ENCODE measurements at regions not wholly inside any gene's neighbourhood (a gene's known extent, or its start where the extent isn't known, plus 50 kb on each side); places are given as distances from the start of the nearest gene placed in this dataset.

- no peak for FAIRE-seq
- intact Hi-C loops (cut with micrococcal nuclease; ENCODE audit: unreplicated experiment): no loop called here
- TF ChIP-seq, protein P1, sequence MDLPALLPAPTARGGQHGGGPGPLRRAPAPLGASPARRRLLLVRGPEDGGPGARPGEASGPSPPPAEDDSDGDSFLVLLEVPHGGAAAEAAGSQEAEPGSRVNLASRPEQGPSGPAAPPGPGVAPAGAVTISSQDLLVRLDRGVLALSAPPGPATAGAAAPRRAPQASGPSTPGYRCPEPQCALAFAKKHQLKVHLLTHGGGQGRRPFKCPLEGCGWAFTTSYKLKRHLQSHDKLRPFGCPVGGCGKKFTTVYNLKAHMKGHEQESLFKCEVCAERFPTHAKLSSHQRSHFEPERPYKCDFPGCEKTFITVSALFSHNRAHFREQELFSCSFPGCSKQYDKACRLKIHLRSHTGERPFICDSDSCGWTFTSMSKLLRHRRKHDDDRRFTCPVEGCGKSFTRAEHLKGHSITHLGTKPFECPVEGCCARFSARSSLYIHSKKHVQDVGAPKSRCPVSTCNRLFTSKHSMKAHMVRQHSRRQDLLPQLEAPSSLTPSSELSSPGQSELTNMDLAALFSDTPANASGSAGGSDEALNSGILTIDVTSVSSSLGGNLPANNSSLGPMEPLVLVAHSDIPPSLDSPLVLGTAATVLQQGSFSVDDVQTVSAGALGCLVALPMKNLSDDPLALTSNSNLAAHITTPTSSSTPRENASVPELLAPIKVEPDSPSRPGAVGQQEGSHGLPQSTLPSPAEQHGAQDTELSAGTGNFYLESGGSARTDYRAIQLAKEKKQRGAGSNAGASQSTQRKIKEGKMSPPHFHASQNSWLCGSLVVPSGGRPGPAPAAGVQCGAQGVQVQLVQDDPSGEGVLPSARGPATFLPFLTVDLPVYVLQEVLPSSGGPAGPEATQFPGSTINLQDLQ (CRISPR knock-in tag; IDR thresholded peaks at IDR 0.05): no peak
- TF ChIP-seq PAX8 (CRISPR knock-in tag; IDR thresholded peaks at IDR 0.05; ENCODE audit: borderline replicate concordance) (no peak), PCBP1 (IDR thresholded peaks at IDR 0.05; ENCODE audit: borderline replicate concordance, low read depth, low read length) (no peak), RAD51 (IDR thresholded peaks at IDR 0.05; ENCODE audit: borderline replicate concordance) (no peak), ZBTB20 (CRISPR knock-in tag; IDR thresholded peaks at IDR 0.05; ENCODE audit: borderline replicate concordance, low read depth) (no peak), SRY (CRISPR knock-in tag; IDR thresholded peaks at IDR 0.05) (no peak), ZNF281 (CRISPR knock-in tag; IDR thresholded peaks at IDR 0.05; ENCODE audit: borderline replicate concordance) (no peak), HOMEZ (CRISPR knock-in tag; IDR thresholded peaks at IDR 0.05; ENCODE audit: low read depth) (no peak), DNMT3B (CRISPR knock-in tag; conservative IDR thresholded peaks at IDR 0.05) (no peak), SRSF1 (optimal IDR thresholded peaks at IDR 0.05; ENCODE audit: low read depth, low read length) (no peak), ATF7 (IDR thresholded peaks at IDR 0.05) (no peak), ATF7 (CRISPR knock-in tag; IDR thresholded peaks at IDR 0.05) (no peak)
Measured at GRCh38 chr4:103272174-103272573, 74.0 kb upstream of the CENPE start.

More at GRCh38 chr4:103272174-103272573, 74.0 kb upstream of the CENPE start:
- ATAC-seq: no peak
- Histone ChIP-seq H3K79me2 (ENCODE audit: insufficient read depth, low read length) (peaks cover 4% of the 10 kb centered on the region), H3K4me3 (replicated peaks in 1 of 3; ENCODE audit: insufficient read depth in 1 of 3, low read depth in 2 of 3, low read length in 3 of 3) (no peak overlapping the region), H3K27me3 (ENCODE audit: control insufficient read depth in 1 of 2, insufficient read depth in 2 of 2, low read length in 2 of 2) (no peaks in the 10 kb centered on the region), H3K9ac (ENCODE audit: insufficient read depth, low read depth, low read length) (no peak overlapping the region), H3K4me1 (ENCODE audit: insufficient read depth, low read length) (no peaks in the 10 kb centered on the region), H2AFZ (ENCODE audit: low read length) (no peak overlapping the region), H3K4me2 (ENCODE audit: low read depth, low read length) (no peak overlapping the region), H3K27ac (ENCODE audit: extremely low read length, insufficient read depth, low read length) (no peak overlapping the region), H4K20me1 (ENCODE audit: insufficient read depth, low read length) (no peaks in the 10 kb centered on the region), H3K36me3 (replicated peaks in 1 of 2; ENCODE audit: control insufficient read depth in 1 of 2, insufficient read depth in 2 of 2, low read length in 2 of 2) (no peaks in the 10 kb centered on the region), H3K9me3 (ENCODE audit: low read length) (peaks cover 4% of the 10 kb centered on the region; the same call in 1 of the 2 replicates)
- DNase-seq (ENCODE audit: low spot score): no peak
- in situ Hi-C loops (cut with HindIII; ENCODE audit: extremely low pct_ligation_motif_present, low pct_unique_long_range_greater_than_20kb): no loop called here
- ChIA-PET CTCF (ENCODE audit: low intra/inter-chr PET ratio, low total read pairs) (no interaction called here), POLR2A (no interaction called here)
- no TSS peak for BruUV-seq (replicated peaks)

All from HepG2 (cell line).